H1 (cell line): ENCODE measurements at regions not wholly inside any gene's neighbourhood (a gene's known extent, or its start where the extent isn't known, plus 50 kb on each side); places are given as distances from the start of the nearest gene placed in this dataset.

Experiments used
- CTCF ChIA-PET: fragments of 300-600 bp; sonication (Branson Sonifier 250); formaldehyde crosslinking; loops from one replicate; lab custom pipeline; 2021; ENCODE audit not compliant: partially characterized antibody; lab: Charles Lee
- POLR2A ChIA-PET: fragments of 300-600 bp; sonication (Branson Sonifier 250); formaldehyde crosslinking; loops from one replicate; lab custom pipeline; 2021; ENCODE audit warnings: inconsistent platforms; ENCODE audit not compliant: partially characterized antibody; lab: Charles Lee
- DNase-seq, 2 experiments: peaks; one replicate each; pipeline versions ENCODE4 v3.0.0 to v3.0.0-alpha.2; 2010 to 2022; ENCODE audit warnings: low spot score in 2 of 2, low read depth in 1 of 2, mixed read lengths in 1 of 2
- FAIRE-seq: peaks from 2 replicates; lab custom pipeline; 2011; peaks lifted over from hg19 to GRCh38; lab: Jason Lieb, UNC
- H2AFZ ChIP-seq: 2 replicates; pipeline ENCODE4 v1.8.1; 2012; ENCODE audit warnings: low read length, inconsistent platforms
- H2AK5ac ChIP-seq: 2 replicates; pipeline ENCODE4 v1.6.1; 2013; ENCODE audit warnings: low read depth, low read length
- H2BK120ac ChIP-seq: replicated peaks from 2 replicates; pipeline ENCODE3; 2013; ENCODE audit warnings: low read depth, low read length, inconsistent platforms
- H2BK12ac ChIP-seq: 2 replicates; pipeline ENCODE4 v1.6.1; 2013; ENCODE audit warnings: low read depth, low read length
- H2BK15ac ChIP-seq: 2 replicates; pipeline ENCODE4 v1.6.1; 2013; ENCODE audit warnings: low read length
- H2BK20ac ChIP-seq: 2 replicates; pipeline ENCODE4 v1.6.1; 2013; ENCODE audit warnings: low read length
- H2BK5ac ChIP-seq: 2 replicates; pipeline ENCODE4 v1.6.1; 2013; ENCODE audit warnings: low read depth, low read length
- H3K14ac ChIP-seq: 2 replicates; pipeline ENCODE4 v1.6.1; 2013; ENCODE audit warnings: inconsistent platforms; ENCODE audit not compliant: insufficient read length
- H3K18ac ChIP-seq: 2 replicates; pipeline ENCODE4 v1.6.1; 2013; ENCODE audit warnings: low read length; ENCODE audit errors: extremely low read depth
- H3K23ac ChIP-seq: 2 replicates; pipeline ENCODE4 v1.6.1; 2013; ENCODE audit warnings: inconsistent platforms; ENCODE audit not compliant: insufficient read length
- H3K23me2 ChIP-seq: 2 replicates; pipeline ENCODE4 v1.6.1; 2013; ENCODE audit warnings: low read depth, low read length
- H3K27ac ChIP-seq: 2 replicates; pipeline ENCODE4 v1.6.1; 2011; ENCODE audit warnings: low read depth, low read length, inconsistent platforms
- H3K27me3 ChIP-seq, 4 experiments: replicated peaks in 1 of 4; 1 replicate in 1 of 4; 2 replicates in 3 of 4; pipeline versions ENCODE4 v1.6.1 to v1.8.1; 2011 to 2013; ENCODE audit warnings: low read length in 3 of 4, mild to moderate bottlenecking in 3 of 4, inconsistent platforms in 2 of 4, mixed read lengths in 2 of 4, moderate library complexity in 1 of 4; ENCODE audit not compliant: control insufficient read depth in 3 of 4, insufficient read depth in 3 of 4; ENCODE audit errors: extremely low read depth in 1 of 4
- H3K36me3 ChIP-seq, 4 experiments: 2 replicates each; pipeline versions ENCODE4 v1.6.1 to v1.8.1; 2011 to 2013; ENCODE audit warnings: mild to moderate bottlenecking in 4 of 4, low read length in 3 of 4, moderate library complexity in 2 of 4, control low read depth in 1 of 4, inconsistent platforms in 1 of 4; ENCODE audit not compliant: insufficient read depth in 4 of 4, control insufficient read depth in 2 of 4
- H3K4ac ChIP-seq: replicated peaks from 2 replicates; pipeline ENCODE3; 2013; ENCODE audit warnings: low read length, low read depth, mixed read lengths, inconsistent platforms; ENCODE audit not compliant: insufficient read length
- H3K4me1 ChIP-seq, 4 experiments: replicated peaks in 1 of 4; 1 replicate in 1 of 4; 2 replicates in 3 of 4; pipeline versions ENCODE4 v1.6.1 to v1.8.1; 2011 to 2013; ENCODE audit warnings: low read length in 3 of 4, inconsistent platforms in 2 of 4, mixed read lengths in 1 of 4; ENCODE audit not compliant: insufficient read depth in 4 of 4, control insufficient read depth in 3 of 4
- H3K4me2 ChIP-seq, 2 experiments: 2 replicates each; pipeline versions ENCODE4 v1.6.1 to v1.8.1; 2011 to 2013; ENCODE audit warnings: low read depth in 2 of 2, low read length in 2 of 2, control low read depth in 1 of 2, inconsistent platforms in 1 of 2, mild to moderate bottlenecking in 1 of 2; ENCODE audit not compliant: insufficient read depth in 1 of 2
- H3K4me3 ChIP-seq, 4 experiments: fragments of 200-600, 300-600 bp in 1 of 4; sonication (generic), shearing (Covaris generic), sonication (Bioruptor Twin) in 1 of 4; 2 replicates each; pipeline versions ENCODE4 v1.5.1 to v1.8.1; 2011 to 2016; ENCODE audit warnings: low read length in 4 of 4, low read depth in 3 of 4, control low read depth in 2 of 4, inconsistent platforms in 2 of 4, mild to moderate bottlenecking in 2 of 4, mixed read lengths in 1 of 4, moderate library complexity in 1 of 4; ENCODE audit not compliant: insufficient read depth in 2 of 4; ENCODE audit errors: extremely low read depth in 1 of 4
- H3K56ac ChIP-seq: replicated peaks from 2 replicates; pipeline ENCODE3; 2013; ENCODE audit warnings: low read depth, mild to moderate bottlenecking, mixed read lengths, low read length, inconsistent platforms; ENCODE audit not compliant: insufficient read length
- H3K79me1 ChIP-seq: 2 replicates; pipeline ENCODE4 v1.6.1; 2013; ENCODE audit warnings: low read depth, low read length, control low read depth
- H3K79me2 ChIP-seq, 2 experiments: 2 replicates each; pipeline versions ENCODE4 v1.6.1 to v1.8.1; 2012 to 2013; ENCODE audit warnings: low read length in 2 of 2, mild to moderate bottlenecking in 2 of 2, inconsistent platforms in 1 of 2; ENCODE audit not compliant: insufficient read depth in 2 of 2, control insufficient read depth in 1 of 2
- H3K9ac ChIP-seq, 4 experiments: replicated peaks in 1 of 4; 1 replicate in 1 of 4; 2 replicates in 3 of 4; pipeline versions ENCODE4 v1.6.1 to v1.8.1; 2011 to 2013; ENCODE audit warnings: low read depth in 3 of 4, low read length in 3 of 4, control low read depth in 2 of 4, mild to moderate bottlenecking in 2 of 4, moderate library complexity in 2 of 4, inconsistent platforms in 1 of 4; ENCODE audit errors: extremely low read depth in 1 of 4
- H3K9me3 ChIP-seq, 2 experiments: 2 replicates each; pipeline versions ENCODE4 v1.6.1 to v1.8.1; 2012 to 2013; ENCODE audit warnings: mild to moderate bottlenecking in 2 of 2, moderate library complexity in 2 of 2, control low read depth in 1 of 2, inconsistent platforms in 1 of 2, low read depth in 1 of 2, low read length in 1 of 2, mixed read lengths in 1 of 2; ENCODE audit not compliant: insufficient read depth in 2 of 2
- H4K20me1 ChIP-seq, 2 experiments: replicated peaks in 1 of 2; 2 replicates each; pipeline versions ENCODE3 to v1.8.1; 2011 to 2013; ENCODE audit warnings: inconsistent platforms in 2 of 2, low read length in 2 of 2, mild to moderate bottlenecking in 1 of 2; ENCODE audit not compliant: insufficient read depth in 2 of 2, control insufficient read depth in 1 of 2
- H4K5ac ChIP-seq: 2 replicates; pipeline ENCODE4 v1.6.1; 2013; ENCODE audit warnings: low read length, low read depth, mixed read lengths, inconsistent platforms; ENCODE audit not compliant: insufficient read length
- H4K8ac ChIP-seq: 2 replicates; pipeline ENCODE4 v1.8.0; 2013; ENCODE audit warnings: mild to moderate bottlenecking, moderate library complexity, low read length, inconsistent platforms; ENCODE audit not compliant: insufficient read depth; ENCODE audit errors: extremely low read depth
- H4K91ac ChIP-seq: replicated peaks from 2 replicates; pipeline ENCODE3; 2013; ENCODE audit warnings: low read length, mixed read lengths, inconsistent platforms; ENCODE audit not compliant: insufficient read length
- CBX8 ChIP-seq: fragments of 300-800, 300-1000 bp; sonication (generic); IDR thresholded peaks from 2 replicates; pipeline ENCODE4 v1.7.1; 2016; ENCODE audit warnings: low read depth, low read length, borderline replicate concordance
- CEBPB ChIP-seq: IDR thresholded peaks from 2 replicates; pipeline ENCODE4 v1.6.1; 2012; ENCODE audit warnings: low read depth, low read length
- EZH2 ChIP-seq: fragments of 200-600 bp; sonication (generic); IDR thresholded peaks from 2 replicates; pipeline ENCODE4 v1.7.1; 2012; ENCODE audit warnings: low read depth, mild to moderate bottlenecking, moderate library complexity, low read length, inconsistent platforms; ENCODE audit not compliant: severe bottlenecking
- FOSL1 ChIP-seq: IDR thresholded peaks from 2 replicates; pipeline ENCODE4 v1.6.1; 2011; ENCODE audit warnings: mild to moderate bottlenecking, low read depth, low read length, moderate library complexity; ENCODE audit not compliant: insufficient read depth
- HDAC2 ChIP-seq, 2 experiments: fragments of 300-600 bp in 1 of 2; sonication (generic) in 1 of 2; IDR thresholded peaks; 2 replicates each; pipeline ENCODE4 v1.6.1; 2011 to 2012; ENCODE audit warnings: low read depth in 2 of 2, low read length in 2 of 2, mild to moderate bottlenecking in 2 of 2, moderate library complexity in 2 of 2, borderline replicate concordance in 1 of 2, inconsistent platforms in 1 of 2
- HDAC6 ChIP-seq: IDR thresholded peaks from one replicate; pipeline ENCODE4 v1.7.1; 2012; ENCODE audit warnings: low read depth, mild to moderate bottlenecking, inconsistent platforms, low read length, moderate library complexity
- JUND ChIP-seq: IDR thresholded peaks from 2 replicates; pipeline ENCODE4 v1.6.1; 2011; ENCODE audit warnings: mild to moderate bottlenecking, improper control_type of control experiment, low read length
- KDM5A ChIP-seq: fragments of 200-600 bp; IDR thresholded peaks from 2 replicates; pipeline ENCODE4 v1.7.1; 2012; ENCODE audit warnings: mild to moderate bottlenecking, low read length, inconsistent platforms, mixed read lengths
- MAX ChIP-seq: IDR thresholded peaks from 2 replicates; pipeline ENCODE4 v1.6.1; 2012; ENCODE audit warnings: inconsistent platforms
- POLR2A ChIP-seq, 2 experiments: IDR thresholded peaks; 1 replicate in 1 of 2; 2 replicates in 1 of 2; pipeline ENCODE4 v1.6.1; 2011; ENCODE audit warnings: low read depth in 2 of 2, low read length in 2 of 2, mild to moderate bottlenecking in 2 of 2; ENCODE audit errors: control extremely low read depth in 1 of 2
- POU5F1 ChIP-seq: IDR thresholded peaks from 2 replicates; pipeline ENCODE4 v1.6.1; 2011; ENCODE audit warnings: low read depth, mild to moderate bottlenecking, low read length, moderate library complexity
- RBBP5 ChIP-seq: IDR thresholded peaks from 2 replicates; pipeline ENCODE4 v1.7.1; 2012; ENCODE audit warnings: low read depth, mild to moderate bottlenecking, inconsistent platforms, low read length, moderate library complexity, borderline replicate concordance
- RXRA ChIP-seq: IDR thresholded peaks from 2 replicates; pipeline ENCODE4 v1.6.1; 2011; ENCODE audit warnings: low read depth, mild to moderate bottlenecking, low read length, moderate library complexity; ENCODE audit not compliant: insufficient read depth
- SIRT6 ChIP-seq: IDR thresholded peaks from one replicate; pipeline ENCODE4 v1.7.1; 2012; ENCODE audit warnings: low read length, inconsistent platforms
- SP2 ChIP-seq: IDR thresholded peaks from 2 replicates; pipeline ENCODE4 v1.6.1; 2012; ENCODE audit warnings: mild to moderate bottlenecking, low read length, inconsistent platforms
- TEAD4 ChIP-seq: IDR thresholded peaks from 2 replicates; pipeline ENCODE4 v1.6.1; 2012; ENCODE audit warnings: low read depth, low read length, inconsistent platforms, mixed read lengths
- WGBS, 2 experiments: shearing (Covaris generic) in 1 of 2; methylation state at CpG; one replicate each; pipeline versions ENCODE4 v1.1.6 to v1.1.7; 2013 to 2015; ENCODE audit warnings: low lambda C conversion rate in 2 of 2, mixed read lengths in 2 of 2, inconsistent platforms in 1 of 2, low coverage in 1 of 2, missing lambda C conversion rate in 1 of 2; ENCODE audit not compliant: insufficient replicate concordance in 2 of 2, insufficient coverage in 1 of 2, insufficient read length in 1 of 2; ENCODE audit errors: extremely low coverage in 1 of 2, missing lambda C conversion rate in 1 of 2; 5-methylcytosine and 5-hydroxymethylcytosine counted together

DNA sequence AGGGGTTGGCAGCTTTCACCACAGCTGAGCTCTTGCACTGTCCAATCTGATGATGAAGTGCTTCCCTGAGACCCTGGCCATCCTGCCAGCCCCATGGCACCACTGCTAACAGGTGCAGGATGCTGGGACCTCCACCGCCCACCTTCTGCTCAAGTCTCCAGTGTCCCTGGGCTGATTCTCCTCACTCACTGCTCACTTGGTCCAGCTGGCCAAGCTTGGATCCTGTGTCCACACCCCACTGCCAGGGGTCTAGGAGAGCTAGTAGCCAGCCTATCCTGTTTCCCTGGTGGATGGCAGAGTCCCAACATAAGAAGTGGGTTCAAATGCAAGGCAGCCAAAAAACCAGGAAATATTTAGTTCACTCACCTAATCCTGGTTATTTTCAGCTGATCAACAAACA lies 217.2 kb upstream of the IRF2BP2 start:
- H3K56ac ChIP-seq = no peak overlapping the region
- H3K79me1 ChIP-seq = no peaks in the 10 kb centered on the region
- no peak for FAIRE-seq
- no peak overlapping the region for H2BK15ac ChIP-seq
- H4K8ac ChIP-seq = no peak overlapping the region
- no peak overlapping the region for H3K23ac ChIP-seq
- no peak overlapping the region for H3K4me2 ChIP-seq
- no peak overlapping the region for H3K27ac ChIP-seq
- ChIA-PET CTCF (interaction anchor here (1.0 to 1.8 kb wide), 3 partner anchors 50 to 257 kb away, joined by 3 to 5 read pairs (median 3); no protein-coding TSS in a partner anchor), POLR2A (no interaction called here)
- H3K23me2 ChIP-seq = no peaks in the 10 kb centered on the region
- H3K4me1 ChIP-seq = no peaks in the 10 kb centered on the region
- H3K4me3 ChIP-seq = no peak overlapping the region
- H3K27me3 ChIP-seq = no peaks in the 10 kb centered on the region
- H4K5ac ChIP-seq = no peak overlapping the region
- H3K79me2 ChIP-seq = no peaks in the 10 kb centered on the region
- no peak overlapping the region for H2BK5ac ChIP-seq
- H3K9me3 ChIP-seq = no peaks in the 10 kb centered on the region
- H2BK20ac ChIP-seq = no peak overlapping the region
- DNase-seq = no peak
- no peaks in the 10 kb centered on the region for H3K36me3 ChIP-seq
- WGBS, 2 experiments = 100% methylated on average over 1 of the region's 1 CpG; no CpG with 5 or more reads in 1 of the 2 experiments
- no peak overlapping the region for H3K18ac ChIP-seq
- no peak overlapping the region for H4K91ac ChIP-seq
- H2AFZ ChIP-seq = no peak overlapping the region
- no peak overlapping the region for H3K14ac ChIP-seq
- H2AK5ac ChIP-seq = no peak overlapping the region
- no peak overlapping the region for H2BK12ac ChIP-seq
- no peak overlapping the region for H3K4ac ChIP-seq
- no peak overlapping the region for H2BK120ac ChIP-seq
- no peaks in the 10 kb centered on the region for H4K20me1 ChIP-seq
- H3K9ac ChIP-seq = no peak overlapping the region
- TF ChIP-seq FOSL1 (no peak), CBX8 (no peak), KDM5A (no peak), POU5F1 (no peak), SP2 (no peak), HDAC2 (IDR thresholded peaks at IDR 0.05; ENCODE audit: borderline replicate concordance in 1 of 2, low read depth in 2 of 2, low read length in 2 of 2) (no peak), EZH2 (no peak), HDAC6 (no peak), RBBP5 (no peak), SIRT6 (no peak), RXRA (no peak), POLR2A (IDR thresholded peaks at IDR 0.05; ENCODE audit: control extremely low read depth in 1 of 2, low read depth in 2 of 2, low read length in 2 of 2) (no peak), CEBPB (no peak), JUND (no peak), MAX (no peak), TEAD4 (no peak)
